HFFc6 (cell line): ENCODE measurements at regions not wholly inside any gene's neighbourhood (a gene's known extent, or its start where the extent isn't known, plus 50 kb on each side); places are given as distances from the start of the nearest gene placed in this dataset.

Source experiments
- DNase-seq: peaks from one replicate; pipeline ENCODE4 v3.0.0-alpha.2; 2018
- H3K27ac Mint-ChIP-seq: 2 replicates; pipeline ENCODE4 v1.8.0; 2020; ENCODE audit warnings: mild to moderate bottlenecking, mixed read lengths
- H3K27me3 Mint-ChIP-seq: 2 replicates; pipeline ENCODE4 v1.8.0; 2021; ENCODE audit warnings: mild to moderate bottlenecking, moderate library complexity, mixed read lengths; ENCODE audit not compliant: insufficient read depth
- H3K36me3 Mint-ChIP-seq: 2 replicates; pipeline ENCODE4 v1.8.0; 2021; ENCODE audit warnings: low read depth, mixed read lengths
- H3K4me1 Mint-ChIP-seq: 2 replicates; pipeline ENCODE4 v1.8.0; 2020; ENCODE audit warnings: low read depth, mixed read lengths
- H3K4me3 Mint-ChIP-seq: 2 replicates; pipeline ENCODE4 v1.8.0; 2020; ENCODE audit warnings: mild to moderate bottlenecking, moderate library complexity, mixed read lengths
- H3K9me3 Mint-ChIP-seq: 2 replicates; pipeline ENCODE4 v1.8.0; 2020; ENCODE audit warnings: mild to moderate bottlenecking, mixed read lengths
- TF ChIP-seq, protein P1 (sequence below): fragments of 200-600 bp; sonication (generic); IDR thresholded peaks from 2 replicates; pipeline ENCODE4 v1.5.0; 2021; ENCODE audit warnings: antibody characterized with exemption, mild to moderate bottlenecking

- no peaks in the 10 kb centered on the region for H3K36me3 Mint-ChIP-seq
- H3K9me3 Mint-ChIP-seq = no peaks in the 10 kb centered on the region
- no peak for DNase-seq
- no peak overlapping the region for H3K4me3 Mint-ChIP-seq
- H3K27ac Mint-ChIP-seq = no peak overlapping the region
- TF ChIP-seq, protein P1, sequence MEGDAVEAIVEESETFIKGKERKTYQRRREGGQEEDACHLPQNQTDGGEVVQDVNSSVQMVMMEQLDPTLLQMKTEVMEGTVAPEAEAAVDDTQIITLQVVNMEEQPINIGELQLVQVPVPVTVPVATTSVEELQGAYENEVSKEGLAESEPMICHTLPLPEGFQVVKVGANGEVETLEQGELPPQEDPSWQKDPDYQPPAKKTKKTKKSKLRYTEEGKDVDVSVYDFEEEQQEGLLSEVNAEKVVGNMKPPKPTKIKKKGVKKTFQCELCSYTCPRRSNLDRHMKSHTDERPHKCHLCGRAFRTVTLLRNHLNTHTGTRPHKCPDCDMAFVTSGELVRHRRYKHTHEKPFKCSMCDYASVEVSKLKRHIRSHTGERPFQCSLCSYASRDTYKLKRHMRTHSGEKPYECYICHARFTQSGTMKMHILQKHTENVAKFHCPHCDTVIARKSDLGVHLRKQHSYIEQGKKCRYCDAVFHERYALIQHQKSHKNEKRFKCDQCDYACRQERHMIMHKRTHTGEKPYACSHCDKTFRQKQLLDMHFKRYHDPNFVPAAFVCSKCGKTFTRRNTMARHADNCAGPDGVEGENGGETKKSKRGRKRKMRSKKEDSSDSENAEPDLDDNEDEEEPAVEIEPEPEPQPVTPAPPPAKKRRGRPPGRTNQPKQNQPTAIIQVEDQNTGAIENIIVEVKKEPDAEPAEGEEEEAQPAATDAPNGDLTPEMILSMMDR = no peak
- no peaks in the 10 kb centered on the region for H3K4me1 Mint-ChIP-seq
- H3K27me3 Mint-ChIP-seq = peaks cover 52% of the 10 kb centered on the region
These were observed 57.4 kb upstream of the IQSEC1 start for GRCh38 chr3:13130464-13131193.

GRCh38 chr3:13125092-13126015 lies 52.1 kb upstream of the IQSEC1 start:
- Mint-ChIP-seq H3K27me3 (peaks cover 58% of the 10 kb centered on the region), H3K9me3 (no peaks in the 10 kb centered on the region), H3K4me3 (no peak overlapping the region), H3K27ac (no peak overlapping the region), H3K4me1 (no peaks in the 10 kb centered on the region), H3K36me3 (no peaks in the 10 kb centered on the region)
- DNase-seq = no peak
- TF ChIP-seq, protein P1 = no peak

GRCh38 chr3:13124631-13125030 lies 51.4 kb upstream of the IQSEC1 start:
- no peak for DNase-seq
- no peak overlapping the region for H3K27ac Mint-ChIP-seq
- no peaks in the 10 kb centered on the region for H3K4me1 Mint-ChIP-seq
- peaks cover 64% of the 10 kb centered on the region for H3K27me3 Mint-ChIP-seq
- H3K4me3 Mint-ChIP-seq = no peak overlapping the region
- TF ChIP-seq, protein P1 = no peak
- H3K9me3 Mint-ChIP-seq = no peaks in the 10 kb centered on the region
- no peaks in the 10 kb centered on the region for H3K36me3 Mint-ChIP-seq

- H3K4me3 Mint-ChIP-seq = no peak overlapping the region
These were observed 50.5 kb upstream of the IQSEC1 start for GRCh38 chr3:13123765-13124164.

GRCh38 chr3:13123013-13123654 lies 49.9 kb upstream of the IQSEC1 start:
- Mint-ChIP-seq H3K9me3 (no peaks in the 10 kb centered on the region), H3K27me3 (peaks cover 65% of the 10 kb centered on the region), H3K4me1 (no peaks in the 10 kb centered on the region), H3K36me3 (no peaks in the 10 kb centered on the region), H3K27ac (no peak overlapping the region), H3K4me3 (no peak overlapping the region)
- TF ChIP-seq, protein P1 = no peak
- no peak for DNase-seq

More at GRCh38 chr3:13123765-13124164, 50.5 kb upstream of the IQSEC1 start:
- TF ChIP-seq, protein P1 = no peak
- no peak for DNase-seq
- peaks cover 65% of the 10 kb centered on the region for H3K27me3 Mint-ChIP-seq
- no peaks in the 10 kb centered on the region for H3K36me3 Mint-ChIP-seq
- no peak overlapping the region for H3K27ac Mint-ChIP-seq
- H3K9me3 Mint-ChIP-seq = no peaks in the 10 kb centered on the region
- no peaks in the 10 kb centered on the region for H3K4me1 Mint-ChIP-seq
